ENCODE measurements at regions not wholly inside any gene's neighbourhood (a gene's known extent, or its start where the extent isn't known, plus 50 kb on each side); places are given as distances from the start of the nearest gene placed in this dataset.

DNA sequence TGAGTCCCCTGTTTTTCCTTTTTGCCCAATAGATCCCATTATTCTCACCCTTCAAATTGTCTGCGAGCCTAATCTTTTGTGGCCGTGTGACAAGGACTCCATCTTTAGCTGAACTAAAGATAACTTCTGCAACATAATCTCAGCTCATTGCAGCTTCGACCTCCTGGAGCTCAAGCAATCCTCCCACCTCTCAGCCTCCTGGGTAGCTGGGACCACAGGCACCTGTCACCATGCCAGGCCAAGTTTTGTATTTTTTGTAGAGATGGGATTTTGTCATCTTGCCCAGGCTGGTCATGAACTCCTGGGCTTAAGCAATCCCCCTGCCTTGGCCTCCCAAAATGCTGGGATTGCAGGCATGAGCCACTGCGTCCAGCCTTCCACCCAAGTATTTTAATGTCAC lies 161.0 kb downstream of the GJA1 start:
- TF ChIP-seq, protein P1, sequence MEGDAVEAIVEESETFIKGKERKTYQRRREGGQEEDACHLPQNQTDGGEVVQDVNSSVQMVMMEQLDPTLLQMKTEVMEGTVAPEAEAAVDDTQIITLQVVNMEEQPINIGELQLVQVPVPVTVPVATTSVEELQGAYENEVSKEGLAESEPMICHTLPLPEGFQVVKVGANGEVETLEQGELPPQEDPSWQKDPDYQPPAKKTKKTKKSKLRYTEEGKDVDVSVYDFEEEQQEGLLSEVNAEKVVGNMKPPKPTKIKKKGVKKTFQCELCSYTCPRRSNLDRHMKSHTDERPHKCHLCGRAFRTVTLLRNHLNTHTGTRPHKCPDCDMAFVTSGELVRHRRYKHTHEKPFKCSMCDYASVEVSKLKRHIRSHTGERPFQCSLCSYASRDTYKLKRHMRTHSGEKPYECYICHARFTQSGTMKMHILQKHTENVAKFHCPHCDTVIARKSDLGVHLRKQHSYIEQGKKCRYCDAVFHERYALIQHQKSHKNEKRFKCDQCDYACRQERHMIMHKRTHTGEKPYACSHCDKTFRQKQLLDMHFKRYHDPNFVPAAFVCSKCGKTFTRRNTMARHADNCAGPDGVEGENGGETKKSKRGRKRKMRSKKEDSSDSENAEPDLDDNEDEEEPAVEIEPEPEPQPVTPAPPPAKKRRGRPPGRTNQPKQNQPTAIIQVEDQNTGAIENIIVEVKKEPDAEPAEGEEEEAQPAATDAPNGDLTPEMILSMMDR (IDR thresholded peaks at IDR 0.05): no peak
- no peak for TF ChIP-seq POLR2A (IDR thresholded peaks at IDR 0.05)

All from vagina (tissue), 2 donors.